OCI-LY7 (cell line): ENCODE measurements at regions not wholly inside any gene's neighbourhood (a gene's known extent, or its start where the extent isn't known, plus 50 kb on each side); places are given as distances from the start of the nearest gene placed in this dataset.
A peak's percentile ranks its signal among the peaks of the same experiment; 100 is the strongest.

Experiments used
- BruUV-seq: library from RNA; stranded (reverse); fragments of 400-500 nt; replicated peaks from 2 replicates; lab custom pipeline; 2021; lab: Mats Ljungman, UMichigan
- CTCF ChIA-PET: fragments of 300-600 bp; sonication (Branson Sonifier 250); formaldehyde crosslinking; loops from one replicate; lab custom pipeline; 2022; ENCODE audit warnings: antibody characterized with exemption; ENCODE audit not compliant: unreplicated experiment; lab: Charles Lee
- POLR2A ChIA-PET: fragments of 300-600 bp; sonication (Branson Sonifier 250); formaldehyde crosslinking; loops from one replicate; lab custom pipeline; 2022; ENCODE audit warnings: antibody characterized with exemption; lab: Charles Lee
- DNase-seq: peaks from one replicate; pipeline ENCODE4 v3.0.0-alpha.2; 2015; ENCODE audit warnings: low spot score
- H2AFZ ChIP-seq: fragments of 200-600 bp; sonication (generic), shearing (Covaris generic); 2 replicates; pipeline ENCODE4 v1.6.1; 2014; ENCODE audit warnings: mild to moderate bottlenecking, antibody characterized with exemption, low read length, moderate library complexity
- H3K27ac ChIP-seq: fragments of 200-600 bp; sonication (generic); 2 replicates; pipeline ENCODE4 v1.5.1; 2014; ENCODE audit warnings: mixed run types, low read depth, mild to moderate bottlenecking, moderate library complexity, low read length, inconsistent platforms; ENCODE audit not compliant: poor library complexity, severe bottlenecking
- H3K36me3 ChIP-seq: fragments of 200-600 bp; sonication (generic); 2 replicates; pipeline ENCODE4 v1.6.1; 2014; ENCODE audit warnings: mild to moderate bottlenecking, antibody characterized with exemption, low read length, moderate library complexity, mixed read lengths; ENCODE audit not compliant: insufficient read depth
- H3K4me1 ChIP-seq: fragments of 200-600 bp; sonication (generic); 2 replicates; pipeline ENCODE4 v1.5.1; 2014; ENCODE audit warnings: mild to moderate bottlenecking, low read length; ENCODE audit not compliant: insufficient read depth, poor library complexity, severe bottlenecking
- H3K4me2 ChIP-seq: fragments of 200-600 bp; sonication (generic); 2 replicates; pipeline ENCODE4 v1.6.1; 2014; ENCODE audit warnings: mild to moderate bottlenecking, low read length
- H3K4me3 ChIP-seq: fragments of 200-600 bp; sonication (generic); 2 replicates; pipeline ENCODE4 v1.5.1; 2014; ENCODE audit warnings: mild to moderate bottlenecking, low read depth, low read length; ENCODE audit not compliant: poor library complexity, severe bottlenecking
- H3K79me2 ChIP-seq: fragments of 200-600 bp; sonication (generic); 2 replicates; pipeline ENCODE4 v1.6.1; 2016; ENCODE audit warnings: low read depth, mild to moderate bottlenecking, low read length, moderate library complexity, mixed read lengths; ENCODE audit not compliant: insufficient read depth
- H3K9me2 ChIP-seq: fragments of 200-600 bp; sonication (generic); 2 replicates; pipeline ENCODE4 v1.6.1; 2016; ENCODE audit warnings: mild to moderate bottlenecking, low read length, mixed read lengths; ENCODE audit not compliant: insufficient read depth
- H3K9me3 ChIP-seq: fragments of 200-600 bp; sonication (generic); 2 replicates; pipeline ENCODE4 v1.6.1; 2014; ENCODE audit warnings: mild to moderate bottlenecking, mixed run types, low read length, mixed read lengths
- H4K20me1 ChIP-seq: fragments of 200-600 bp; sonication (generic); 2 replicates; pipeline ENCODE4 v1.6.1; 2014; ENCODE audit warnings: mild to moderate bottlenecking, antibody characterized with exemption, low read length, moderate library complexity, mixed read lengths; ENCODE audit not compliant: insufficient read depth
- CTCF ChIP-seq: fragments of 200-600 bp; sonication (generic); conservative IDR thresholded peaks from 2 replicates; pipeline ENCODE4 v1.5.1; 2014; ENCODE audit warnings: mild to moderate bottlenecking, antibody characterized with exemption, low read length, moderate library complexity, mixed read lengths
- EZH2phosphoT487 ChIP-seq: fragments of 200-600 bp; sonication (generic); IDR thresholded peaks from 2 replicates; pipeline ENCODE4 v1.6.1; 2018; ENCODE audit warnings: low read depth, borderline replicate concordance, mild to moderate bottlenecking, mixed run types, antibody characterized with exemption, low read length, moderate library complexity, mixed read lengths
- intact Hi-C: fragments of 100-400 bp; cut with micrococcal nuclease; formaldehyde crosslinking; loops from one replicate; pipeline ENCODE4 v1.10.0; 2022; ENCODE audit not compliant: unreplicated experiment

GRCh38 chr13:50596156-50596555, 247.3 kb downstream of the DLEU7 start:
- H4K20me1 ChIP-seq: no peaks in the 10 kb centered on the region
- peak overlapping the region; percentile 83 for H3K4me2 ChIP-seq
- peaks cover 85% of the 10 kb centered on the region for H3K4me1 ChIP-seq
- H3K9me3 ChIP-seq: no peaks in the 10 kb centered on the region
- no peaks in the 10 kb centered on the region for H3K9me2 ChIP-seq
- H2AFZ ChIP-seq: peak overlapping the region; percentile 51; the same call in 1 of the 2 replicates
- BruUV-seq: no TSS peak
- POLR2A ChIA-PET: interaction anchor here (0.5 to 2.5 kb wide), 6 partner anchors 8 to 1229 kb away, joined by 3 to 9 read pairs (median 4); no protein-coding TSS in a partner anchor
- H3K27ac ChIP-seq: peak overlapping the region; percentile 98
- peak; percentile 48 for DNase-seq
- intact Hi-C loops: loop anchor here (5.0 to 10.0 kb wide), 3 partner anchors 464 to 1229 kb away; partner anchors contain the start of gene TRIM13
- TF ChIP-seq EZH2phosphoT487 (no peak), CTCF (no peak)
- H3K36me3 ChIP-seq: no peaks in the 10 kb centered on the region
- CTCF ChIA-PET: interaction anchor here (1.3 kb wide), 1 partner anchor 204 kb away, joined by 4 read pairs; no protein-coding TSS in a partner anchor
- H3K4me3 ChIP-seq: no peak overlapping the region
- no peaks in the 10 kb centered on the region for H3K79me2 ChIP-seq

- no peak overlapping the region for H3K4me3 ChIP-seq
- ChIA-PET CTCF (interaction anchor here (1.0 kb wide), 1 partner anchor 204 kb away, joined by 6 read pairs; no protein-coding TSS in a partner anchor), POLR2A (interaction anchor here (0.5 to 2.5 kb wide), 16 partner anchors 9 to 1230 kb away, joined by 3 to 9 read pairs (median 4); no protein-coding TSS in a partner anchor)
- H3K27ac ChIP-seq: peak overlapping the region; percentile 98
- no peak for TF ChIP-seq EZH2phosphoT487
- TF ChIP-seq CTCF: no peak
- no peaks in the 10 kb centered on the region for H3K36me3 ChIP-seq
- no peaks in the 10 kb centered on the region for H3K9me2 ChIP-seq
- intact Hi-C loops: loop anchor here (5.0 to 10.0 kb wide), 3 partner anchors 464 to 1228 kb away; partner anchors contain the start of gene TRIM13
- H3K4me1 ChIP-seq: peaks cover 78% of the 10 kb centered on the region
- DNase-seq: peak; percentile 31
- H3K4me2 ChIP-seq: peak overlapping the region; percentile 83
- H2AFZ ChIP-seq: peak overlapping the region; percentile 51
- H3K79me2 ChIP-seq: no peaks in the 10 kb centered on the region
- H3K9me3 ChIP-seq: no peaks in the 10 kb centered on the region
- no TSS peak for BruUV-seq
- no peaks in the 10 kb centered on the region for H4K20me1 ChIP-seq
Observed at GRCh38 chr13:50596776-50597203, 246.7 kb downstream of the DLEU7 start.

GRCh38 chr13:50598338-50598737, 245.2 kb downstream of the DLEU7 start:
- DNase-seq: peak; percentile 85
- no TSS peak for BruUV-seq
- Histone ChIP-seq H3K4me3 (peak overlapping the region; percentile 0), H3K79me2 (no peaks in the 10 kb centered on the region), H3K27ac (peak overlapping the region; percentile 62), H3K4me1 (peaks cover 63% of the 10 kb centered on the region), H4K20me1 (no peaks in the 10 kb centered on the region), H3K9me2 (no peaks in the 10 kb centered on the region), H3K36me3 (no peaks in the 10 kb centered on the region), H3K4me2 (peak overlapping the region; percentile 42), H2AFZ (peak overlapping the region; percentile 21; the same call in 1 of the 2 replicates), H3K9me3 (no peaks in the 10 kb centered on the region)
- TF ChIP-seq CTCF: no peak
- no peak for TF ChIP-seq EZH2phosphoT487
- ChIA-PET POLR2A (interaction anchor here (1.2 to 2.5 kb wide), 7 partner anchors 10 to 313 kb away, joined by 3 to 9 read pairs (median 4); no protein-coding TSS in a partner anchor), CTCF (interaction anchor here (0.6 to 1.3 kb wide), 4 partner anchors 14 to 175 kb away, joined by 3 to 4 read pairs (median 3); no protein-coding TSS in a partner anchor)
- intact Hi-C loops: loop anchor here (5.0 to 10.0 kb wide), 3 partner anchors 466 to 1226 kb away; partner anchors contain the start of gene TRIM13
